Liver (tissue), 3 donors: ENCODE measurements at regions not wholly inside any gene's neighbourhood (a gene's known extent, or its start where the extent isn't known, plus 50 kb on each side); places are given as distances from the start of the nearest gene placed in this dataset.

Experiments used
- CTCF ChIP-seq: fragments of 150-350 bp; IDR thresholded peaks from 2 replicates; pipeline ENCODE4 v1.5.1; 2017; ENCODE audit warnings: improper control_type of control experiment, low read depth, low read length; ENCODE audit not compliant: missing input control
- RAD21 ChIP-seq, 2 donors: IDR thresholded peaks; 2 replicates each; pipeline ENCODE4 v1.6.1; 2016; ENCODE audit warnings: antibody characterized with exemption in 2 of 2, mild to moderate bottlenecking in 2 of 2
- SP1 ChIP-seq: IDR thresholded peaks from 2 replicates; pipeline ENCODE4 v1.6.1; 2018; ENCODE audit warnings: antibody characterized with exemption, mild to moderate bottlenecking
- YY1 ChIP-seq: IDR thresholded peaks from 2 replicates; pipeline ENCODE4 v1.6.1; 2016; ENCODE audit warnings: antibody characterized with exemption, mild to moderate bottlenecking
- TF ChIP-seq, protein P1 (sequence below): IDR thresholded peaks from 2 replicates; pipeline ENCODE4 v1.6.1; 2016; ENCODE audit warnings: antibody characterized with exemption
- TF ChIP-seq, protein P2 (sequence below): IDR thresholded peaks from 2 replicates; pipeline ENCODE4 v1.6.1; 2016; ENCODE audit warnings: antibody characterized with exemption
- donor health status: healthy.
- donor health status: healthy.

DNA sequence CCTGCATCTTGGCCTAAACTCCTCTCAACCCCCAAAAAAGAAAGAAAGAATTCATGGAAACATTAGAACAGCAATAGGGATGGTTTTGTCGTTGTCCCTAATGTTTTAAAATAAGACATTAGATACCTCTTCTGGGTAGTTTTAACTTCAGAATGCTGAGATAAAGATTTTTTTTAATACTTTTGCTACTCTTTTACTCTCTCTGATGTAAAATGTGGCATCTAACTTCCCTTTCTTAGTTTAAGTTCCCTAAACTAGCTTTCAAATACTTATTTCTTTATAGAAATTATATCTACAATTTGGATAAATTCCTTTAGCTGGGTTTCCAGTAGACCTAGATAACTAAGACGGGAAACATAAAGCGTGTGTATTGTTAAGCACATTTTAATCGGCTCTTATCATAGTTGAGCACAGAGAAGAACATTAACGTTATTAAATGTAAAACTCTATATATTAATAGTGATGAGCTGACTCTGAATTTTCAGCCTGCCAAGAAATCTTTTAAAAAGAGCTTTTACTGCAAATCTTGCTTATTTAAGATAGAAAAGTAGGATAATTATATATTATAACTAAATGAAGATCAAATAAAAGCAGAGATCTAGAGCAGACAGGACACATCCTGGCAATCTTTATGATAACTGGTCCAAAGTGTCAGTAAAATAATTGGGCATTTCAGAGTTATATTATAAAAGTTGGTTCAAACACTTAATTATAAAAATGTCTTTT, 183.2 kb downstream of the CYB561 start:
- no peak for TF ChIP-seq RAD21 (IDR thresholded peaks at IDR 0.05)
- no peak for TF ChIP-seq CTCF
- TF ChIP-seq, protein P1, sequence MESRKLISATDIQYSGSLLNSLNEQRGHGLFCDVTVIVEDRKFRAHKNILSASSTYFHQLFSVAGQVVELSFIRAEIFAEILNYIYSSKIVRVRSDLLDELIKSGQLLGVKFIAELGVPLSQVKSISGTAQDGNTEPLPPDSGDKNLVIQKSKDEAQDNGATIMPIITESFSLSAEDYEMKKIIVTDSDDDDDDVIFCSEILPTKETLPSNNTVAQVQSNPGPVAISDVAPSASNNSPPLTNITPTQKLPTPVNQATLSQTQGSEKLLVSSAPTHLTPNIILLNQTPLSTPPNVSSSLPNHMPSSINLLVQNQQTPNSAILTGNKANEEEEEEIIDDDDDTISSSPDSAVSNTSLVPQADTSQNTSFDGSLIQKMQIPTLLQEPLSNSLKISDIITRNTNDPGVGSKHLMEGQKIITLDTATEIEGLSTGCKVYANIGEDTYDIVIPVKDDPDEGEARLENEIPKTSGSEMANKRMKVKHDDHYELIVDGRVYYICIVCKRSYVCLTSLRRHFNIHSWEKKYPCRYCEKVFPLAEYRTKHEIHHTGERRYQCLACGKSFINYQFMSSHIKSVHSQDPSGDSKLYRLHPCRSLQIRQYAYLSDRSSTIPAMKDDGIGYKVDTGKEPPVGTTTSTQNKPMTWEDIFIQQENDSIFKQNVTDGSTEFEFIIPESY: no peak
- no peak for TF ChIP-seq YY1
- TF ChIP-seq, protein P2, sequence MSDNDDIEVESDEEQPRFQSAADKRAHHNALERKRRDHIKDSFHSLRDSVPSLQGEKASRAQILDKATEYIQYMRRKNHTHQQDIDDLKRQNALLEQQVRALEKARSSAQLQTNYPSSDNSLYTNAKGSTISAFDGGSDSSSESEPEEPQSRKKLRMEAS: no peak
- TF ChIP-seq SP1: no peak
